CD4-positive, alpha-beta T cell treated with Interleukin-15 for 4 hours (primary cell): ENCODE measurements at regions not wholly inside any gene's neighbourhood (a gene's known extent, or its start where the extent isn't known, plus 50 kb on each side); places are given as distances from the start of the nearest gene placed in this dataset.
"Not testable (repeated sequence)": the region's sequence is repeated elsewhere in the genome, so short reads cannot be mapped to it uniquely, and the experiment has no call there.

Experiments used
- DNase-seq: peaks from one replicate; pipeline ENCODE4 v3.0.0-alpha.2; 2020; ENCODE audit warnings: low spot score

DNA sequence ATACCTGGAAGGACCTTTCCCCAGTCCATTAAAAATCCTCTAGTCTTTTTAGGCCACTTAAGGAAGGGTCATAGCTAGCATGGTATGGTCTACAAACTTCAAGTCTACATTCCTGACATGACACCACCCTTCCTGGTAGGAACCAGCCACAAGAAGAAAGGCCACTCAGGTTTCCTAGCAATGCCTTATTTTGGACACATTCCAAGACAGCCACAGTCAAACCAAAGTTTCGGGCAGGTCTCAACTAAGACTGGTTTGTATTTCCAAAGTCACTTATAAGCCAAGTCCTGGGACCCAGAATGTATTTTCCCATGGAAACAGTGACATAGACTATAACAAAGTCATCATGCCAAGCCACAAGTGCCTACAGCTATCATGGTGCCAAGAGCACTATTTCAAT, 50.6 kb upstream of the SLC44A3 start:
- no peak for DNase-seq

DNA sequence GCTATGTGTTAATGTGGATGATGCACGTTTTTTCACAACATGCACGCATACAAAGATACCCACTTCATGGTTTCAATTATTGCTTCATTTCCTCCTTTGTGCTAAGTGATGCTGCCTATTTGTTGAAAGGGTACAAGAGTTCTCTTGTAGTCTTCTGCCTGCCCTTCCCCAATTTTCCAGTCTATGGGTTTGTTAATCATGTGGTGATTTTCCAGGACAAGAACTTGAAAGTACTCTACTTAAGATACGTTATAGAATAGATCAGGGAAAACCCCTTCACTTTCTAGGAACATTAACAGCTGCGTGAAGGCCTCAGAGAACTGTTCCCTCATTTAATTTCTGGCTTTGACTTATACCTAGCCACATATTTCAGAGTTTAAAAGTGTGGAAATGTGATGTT, 52.1 kb upstream of the SLC44A3 start:
- no peak for DNase-seq

DNA sequence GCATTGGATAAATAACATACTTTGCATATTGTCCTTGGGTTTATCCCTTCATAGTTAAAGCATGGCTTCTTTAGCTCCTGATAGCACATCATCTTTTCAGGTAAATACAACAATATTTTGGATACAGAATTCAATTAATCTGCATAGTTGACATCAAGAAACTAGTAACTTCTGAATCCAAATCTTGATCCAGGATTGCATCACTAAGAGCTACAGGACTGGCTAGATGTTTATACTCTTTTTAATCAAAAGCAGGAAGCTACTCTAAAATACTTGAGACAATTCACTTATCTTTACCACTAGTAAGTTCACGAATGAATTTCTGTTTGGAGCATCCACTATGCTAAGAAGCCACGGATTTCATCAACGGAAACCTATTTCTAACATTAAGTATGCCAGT, 54.2 kb upstream of the SLC44A3 start:
- no peak for DNase-seq

DNA sequence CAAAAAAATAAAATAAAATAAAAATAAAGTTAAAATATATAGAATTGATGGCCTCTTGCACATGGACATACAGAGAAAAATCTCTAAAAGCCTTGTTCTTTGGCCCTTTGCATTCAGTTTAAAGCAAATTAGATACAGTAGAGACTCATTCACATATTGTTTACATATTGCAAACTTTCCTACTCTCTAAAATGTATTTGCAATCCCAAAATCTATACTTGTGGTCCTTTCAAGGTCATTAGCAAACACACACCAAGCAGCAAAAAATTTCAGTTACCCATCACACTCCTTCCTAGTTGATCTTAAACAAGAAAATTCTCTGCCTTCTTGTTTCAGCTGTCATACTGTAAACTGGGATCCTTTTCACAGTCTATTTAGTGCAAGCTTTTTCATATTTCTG, 61.0 kb upstream of the SLC44A3 start:
- DNase-seq, result no peak

DNA sequence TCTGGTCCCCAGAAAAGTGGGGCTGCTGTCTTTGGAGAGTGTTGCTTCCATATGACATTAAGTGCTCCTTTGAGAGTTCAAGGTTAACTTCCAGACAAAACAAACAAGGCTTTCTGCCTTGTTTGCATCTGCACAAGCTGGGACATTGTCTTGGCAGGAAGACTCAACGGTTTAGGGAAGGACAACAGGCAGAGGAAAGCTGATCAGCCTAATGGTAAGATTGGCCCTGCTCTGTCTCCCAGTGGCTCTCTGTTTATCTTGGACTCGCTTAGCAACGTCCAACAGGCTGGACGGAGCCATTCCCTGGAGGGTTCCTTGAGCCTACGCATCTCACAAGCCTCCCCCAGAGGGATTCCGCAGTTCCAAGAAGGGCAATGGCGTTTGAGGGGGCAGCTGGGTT, 62.2 kb upstream of the SLC44A3 start:
- DNase-seq, result no peak

DNA sequence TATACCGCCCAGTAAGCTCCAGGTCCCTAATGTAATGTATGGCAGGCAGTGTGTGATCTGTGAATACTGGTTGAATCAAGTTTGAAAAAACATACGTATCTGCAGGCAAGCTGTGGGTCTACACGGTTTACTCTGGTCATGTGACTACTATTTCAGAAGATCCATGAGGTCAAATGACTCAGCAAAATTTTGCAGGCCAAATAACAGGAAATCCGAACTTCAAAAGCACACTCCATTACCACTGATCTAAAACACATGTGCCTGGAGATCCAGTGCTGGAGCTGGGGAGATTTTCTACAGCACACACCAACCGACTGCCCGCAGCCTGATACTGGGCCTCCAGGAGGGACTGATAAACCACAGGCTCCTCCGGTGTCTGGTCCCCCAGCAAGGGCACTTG, 64.5 kb upstream of the SLC44A3 start:
- DNase-seq, result no peak

DNA sequence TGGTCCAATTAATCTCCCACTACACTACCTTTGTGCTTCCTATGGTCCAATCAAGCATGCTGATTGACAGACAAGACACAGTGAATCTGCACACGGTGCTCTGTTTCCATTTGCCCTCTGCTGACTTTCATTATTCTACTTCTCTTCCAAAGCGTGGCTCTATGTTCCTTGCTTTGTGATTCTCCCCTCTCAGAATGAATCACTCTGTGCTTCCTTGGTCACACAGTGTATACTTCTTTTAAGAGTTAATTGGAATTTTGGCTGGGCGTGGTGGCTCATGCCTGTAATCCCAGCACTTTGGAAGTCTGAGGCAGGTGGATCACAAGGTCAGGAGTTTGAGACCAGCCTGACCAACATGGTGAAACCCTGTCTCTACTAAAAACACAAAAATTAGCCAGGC, 65.1 kb upstream of the SLC44A3 start:
- not testable (repeated sequence) for DNase-seq

DNA sequence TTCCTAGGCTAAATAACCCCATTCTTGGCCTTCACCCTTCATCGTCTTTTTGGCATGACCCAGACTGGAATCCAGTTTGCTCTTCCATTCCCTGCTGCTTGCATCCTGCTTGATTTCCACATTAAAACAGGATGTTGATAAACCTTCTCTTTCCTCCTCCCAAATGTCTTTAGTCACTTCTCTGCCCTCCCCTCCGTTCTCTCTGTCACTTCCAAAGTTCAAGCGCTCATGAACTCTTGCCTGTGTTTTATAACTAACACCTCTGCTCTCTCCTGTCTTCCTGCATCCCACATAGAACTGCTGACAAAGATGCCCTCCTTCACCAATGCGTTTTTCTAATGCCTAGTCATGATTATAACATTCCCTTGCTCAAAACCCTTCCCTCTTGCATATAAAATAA, 65.6 kb upstream of the SLC44A3 start:
- no peak for DNase-seq

DNA sequence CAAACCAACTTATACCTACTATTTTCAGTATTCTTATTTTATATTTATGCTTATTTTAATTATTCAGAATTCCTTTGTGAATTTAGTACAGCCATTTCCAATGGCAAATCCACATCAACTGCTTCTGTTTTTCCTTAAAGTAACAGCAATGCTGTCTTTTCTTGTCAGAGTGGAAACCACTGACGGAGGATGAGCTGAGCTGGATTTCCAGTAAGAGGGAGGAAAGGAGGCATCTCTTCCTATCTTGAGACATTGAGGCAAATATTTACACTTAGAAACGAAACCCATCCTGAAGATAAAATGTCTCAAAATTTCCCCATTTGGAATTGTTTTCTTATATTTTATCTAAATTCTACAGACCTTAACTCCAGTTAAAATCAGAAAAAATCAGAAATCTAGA, 66.1 kb upstream of the SLC44A3 start:
- DNase-seq, result no peak

DNA sequence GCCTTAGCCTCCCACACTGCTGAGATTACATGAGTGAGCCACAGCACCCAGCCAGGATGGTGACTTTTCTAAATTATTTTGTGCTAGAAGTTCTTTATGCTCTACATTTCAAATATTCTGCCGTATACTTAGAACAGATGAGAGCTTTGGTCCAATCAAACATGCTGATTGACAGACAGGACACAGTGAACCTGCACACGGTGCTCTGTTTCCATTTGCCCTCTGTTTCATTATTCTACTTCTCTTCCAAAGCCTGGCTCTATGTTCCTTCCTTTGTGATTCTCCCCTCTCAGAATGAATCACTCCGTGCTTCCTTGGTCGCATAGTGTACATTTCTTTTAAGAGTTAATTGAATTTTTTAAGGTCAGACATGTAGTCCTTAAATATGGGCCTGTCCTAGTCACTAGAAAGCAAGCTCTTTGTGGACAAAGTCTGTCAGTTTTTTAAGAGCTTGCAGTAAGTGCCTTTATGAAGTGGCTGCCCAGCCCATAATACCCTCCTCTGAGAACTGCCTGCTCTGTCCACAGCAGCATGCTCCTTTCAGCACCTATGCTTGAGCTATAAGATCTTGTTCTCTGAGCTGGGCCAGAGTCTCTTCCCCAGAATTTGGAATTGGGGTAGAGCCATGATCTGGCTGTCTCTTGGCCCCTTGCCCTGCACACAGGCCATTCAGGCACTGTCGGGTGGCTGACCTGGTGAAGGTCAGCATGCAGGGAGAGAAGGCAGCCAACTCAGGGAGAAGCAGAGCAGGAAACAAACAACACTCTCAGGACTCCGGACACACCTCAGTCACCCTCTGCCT, 66.8 kb upstream of the SLC44A3 start:
- no peak for DNase-seq

DNA sequence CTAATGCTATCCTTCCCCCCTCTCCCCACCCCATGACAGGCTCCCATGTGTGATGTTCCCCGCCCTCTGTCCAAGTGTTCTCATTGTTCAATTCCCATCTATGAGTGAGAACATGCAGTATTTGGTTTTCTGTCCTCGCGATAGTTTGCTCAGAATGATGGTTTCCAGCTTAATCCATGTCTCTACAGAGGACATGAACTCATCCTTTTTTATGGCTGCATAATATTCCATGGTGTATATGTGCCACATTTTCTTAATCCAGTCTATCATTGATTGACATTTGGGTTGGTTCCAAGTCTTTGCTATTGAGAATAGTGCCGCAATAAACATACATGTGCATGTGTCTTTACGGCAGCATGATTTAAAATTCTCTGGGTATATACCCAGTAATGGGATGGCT, 68.7 kb upstream of the SLC44A3 start:
- DNase-seq, result not testable (repeated sequence)

DNA sequence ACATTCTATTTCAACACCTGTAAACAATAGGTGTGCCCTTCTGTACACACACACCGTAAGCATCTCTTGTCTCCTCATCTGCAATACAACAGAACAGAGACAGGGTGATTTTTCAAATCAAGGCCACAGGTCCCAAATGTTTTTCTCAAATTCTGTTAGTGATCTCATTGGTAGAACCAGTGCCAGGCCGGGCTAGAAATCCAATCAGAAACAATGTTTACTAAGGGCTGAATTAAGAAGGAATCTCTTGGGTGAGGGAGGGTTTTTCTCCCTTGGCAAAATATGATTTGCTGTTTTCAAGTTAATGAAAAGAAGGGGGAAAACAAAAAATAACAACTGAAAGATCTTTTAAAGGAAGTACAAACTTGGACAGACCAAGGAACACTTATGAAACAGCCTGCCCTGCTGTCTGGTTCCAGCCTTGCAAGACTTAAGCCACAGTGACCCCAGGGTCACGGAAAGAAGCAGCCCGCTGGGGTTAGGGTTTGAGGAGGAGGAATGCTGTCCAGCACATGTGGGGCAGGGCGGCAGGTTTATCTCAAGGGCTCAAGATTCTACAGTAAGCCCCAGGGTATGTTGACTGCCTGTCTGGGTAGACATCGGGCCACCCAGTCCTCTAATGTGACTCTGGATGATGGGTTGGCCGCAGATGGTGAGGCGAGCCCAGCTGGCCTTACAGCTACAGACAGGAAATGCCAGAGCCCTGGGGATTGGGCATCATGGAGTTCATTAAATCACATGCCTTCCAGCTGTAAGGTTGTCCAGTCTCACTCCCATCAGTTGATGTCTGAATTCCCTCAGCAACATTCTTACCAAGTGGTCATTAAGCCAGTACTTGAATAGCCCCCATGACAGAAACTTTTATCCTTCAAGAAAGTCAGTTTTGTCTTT, 73.3 kb upstream of the SLC44A3 start:
- no peak for DNase-seq

DNA sequence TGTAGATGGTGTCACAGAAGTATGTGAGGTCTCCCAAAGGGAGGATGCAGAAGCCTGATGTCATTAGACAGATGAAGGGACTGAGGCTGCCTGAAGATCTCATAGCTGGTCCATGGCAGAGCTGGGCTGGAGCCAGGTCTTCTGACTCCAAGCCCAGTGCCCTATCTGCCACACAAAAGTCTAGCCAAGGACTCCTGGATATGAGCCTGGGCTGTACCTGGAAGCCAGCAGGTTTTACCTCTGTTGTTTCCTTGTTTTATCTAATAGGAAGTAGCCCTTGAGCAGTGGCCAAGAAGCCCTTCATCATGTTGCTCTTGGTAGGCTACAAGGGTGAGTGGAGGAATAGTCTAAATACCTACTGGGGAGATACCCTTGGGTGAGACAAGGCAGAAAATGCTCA, 74.4 kb upstream of the SLC44A3 start:
- DNase-seq, result no peak

DNA sequence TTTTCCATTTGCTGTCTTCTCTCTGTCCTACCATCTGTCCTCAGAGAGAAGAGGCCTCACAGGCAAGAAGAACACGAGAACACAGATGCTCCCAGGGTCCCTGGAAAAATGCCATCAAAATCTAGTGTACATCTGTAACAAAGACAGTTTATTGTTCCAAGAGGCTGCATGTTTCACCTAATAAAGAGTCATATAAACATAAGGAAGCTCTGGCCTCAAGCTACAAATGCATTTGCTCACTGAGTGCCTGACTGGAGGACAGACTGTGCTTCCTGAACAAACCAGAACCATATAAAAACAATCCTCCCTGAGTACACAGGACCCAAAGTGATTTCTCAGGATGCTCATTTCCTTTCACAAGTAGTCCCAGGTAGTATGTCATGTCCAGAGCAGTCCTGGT, 76.3 kb upstream of the SLC44A3 start:
- DNase-seq, result no peak

DNA sequence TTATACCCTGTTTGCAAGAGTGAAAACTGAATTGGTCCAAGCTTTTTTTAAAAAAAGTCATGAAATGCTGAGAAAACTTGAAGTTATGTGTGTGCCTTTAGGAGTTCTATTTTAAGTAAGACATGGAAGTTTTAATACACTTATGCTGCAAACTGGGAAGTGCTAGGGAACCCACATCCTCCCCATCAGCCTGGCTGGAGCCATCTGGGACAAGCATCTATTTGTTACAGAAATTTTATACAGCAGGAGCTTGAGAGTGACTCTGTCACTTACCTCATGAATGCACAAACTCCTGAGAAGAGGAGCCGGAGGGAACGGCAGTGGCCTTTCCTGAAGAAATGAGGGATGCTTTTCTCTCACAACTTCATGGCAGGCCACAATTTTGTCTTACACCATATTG, 78.2 kb upstream of the SLC44A3 start:
- no peak for DNase-seq

DNA sequence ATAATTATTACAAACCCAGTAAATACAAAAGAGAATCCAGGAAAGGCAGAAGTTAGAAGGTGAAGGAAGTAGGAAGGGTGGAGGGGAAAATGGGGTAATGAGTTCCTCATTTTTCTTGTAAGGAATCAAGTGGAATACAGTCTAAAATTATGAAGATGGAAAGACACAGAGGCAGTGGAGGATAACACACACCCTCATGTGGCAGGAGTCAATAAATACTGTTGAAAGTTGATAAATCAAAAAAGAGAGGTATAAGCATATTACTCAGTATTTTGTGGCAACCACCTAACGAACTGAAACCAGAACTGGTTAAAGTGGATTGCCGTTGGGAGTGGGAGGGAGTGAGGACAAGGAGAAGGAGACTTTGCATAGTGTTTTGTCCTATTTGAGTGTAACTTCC, 78.6 kb upstream of the SLC44A3 start:
- DNase-seq, result no peak

DNA sequence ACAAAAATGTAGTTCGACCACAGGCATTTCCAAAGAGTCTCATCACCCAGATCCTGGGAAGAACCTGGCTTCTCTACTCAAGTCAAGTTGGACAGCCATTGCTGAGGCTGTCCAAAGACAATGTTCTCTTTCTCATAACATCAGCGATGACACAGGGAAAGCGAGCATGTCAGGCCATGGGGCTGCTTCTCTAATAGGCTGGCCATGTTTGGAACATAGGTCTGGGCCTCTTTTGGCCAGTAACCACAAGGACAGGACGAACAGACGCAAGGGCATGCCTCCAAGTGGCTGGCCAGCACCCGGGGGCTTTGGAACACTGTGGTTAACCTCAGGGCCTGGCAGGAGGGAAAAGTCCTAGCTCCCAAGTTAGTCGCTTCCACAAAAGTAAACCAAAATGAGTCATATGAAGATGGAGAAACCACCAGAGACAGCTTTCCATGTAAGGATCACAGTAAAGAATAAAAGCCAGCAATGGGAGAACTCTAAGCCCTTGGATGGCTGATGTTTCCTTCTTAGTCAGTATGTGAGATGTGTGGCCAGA, 80.6 kb upstream of the SLC44A3 start:
- no peak for DNase-seq

DNA sequence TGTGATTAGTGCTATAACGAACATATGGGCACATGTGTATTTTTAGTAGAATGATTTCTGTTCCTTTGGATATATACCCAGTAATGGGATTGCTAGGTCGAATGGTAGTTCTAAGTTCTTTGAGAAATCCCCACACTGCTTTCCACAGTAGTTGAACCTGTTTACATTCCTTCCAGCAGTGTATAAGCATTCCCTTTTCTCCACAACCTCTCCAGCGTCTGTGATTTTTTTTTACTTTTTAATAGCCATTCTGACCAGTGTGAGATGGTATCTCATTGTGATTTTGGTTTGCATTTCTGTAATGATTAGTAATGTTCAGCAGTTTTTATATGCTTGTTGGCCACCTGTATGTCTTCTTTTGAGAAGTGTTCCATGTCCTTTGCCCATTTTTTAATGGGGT, 81.8 kb upstream of the SLC44A3 start:
- no peak for DNase-seq

DNA sequence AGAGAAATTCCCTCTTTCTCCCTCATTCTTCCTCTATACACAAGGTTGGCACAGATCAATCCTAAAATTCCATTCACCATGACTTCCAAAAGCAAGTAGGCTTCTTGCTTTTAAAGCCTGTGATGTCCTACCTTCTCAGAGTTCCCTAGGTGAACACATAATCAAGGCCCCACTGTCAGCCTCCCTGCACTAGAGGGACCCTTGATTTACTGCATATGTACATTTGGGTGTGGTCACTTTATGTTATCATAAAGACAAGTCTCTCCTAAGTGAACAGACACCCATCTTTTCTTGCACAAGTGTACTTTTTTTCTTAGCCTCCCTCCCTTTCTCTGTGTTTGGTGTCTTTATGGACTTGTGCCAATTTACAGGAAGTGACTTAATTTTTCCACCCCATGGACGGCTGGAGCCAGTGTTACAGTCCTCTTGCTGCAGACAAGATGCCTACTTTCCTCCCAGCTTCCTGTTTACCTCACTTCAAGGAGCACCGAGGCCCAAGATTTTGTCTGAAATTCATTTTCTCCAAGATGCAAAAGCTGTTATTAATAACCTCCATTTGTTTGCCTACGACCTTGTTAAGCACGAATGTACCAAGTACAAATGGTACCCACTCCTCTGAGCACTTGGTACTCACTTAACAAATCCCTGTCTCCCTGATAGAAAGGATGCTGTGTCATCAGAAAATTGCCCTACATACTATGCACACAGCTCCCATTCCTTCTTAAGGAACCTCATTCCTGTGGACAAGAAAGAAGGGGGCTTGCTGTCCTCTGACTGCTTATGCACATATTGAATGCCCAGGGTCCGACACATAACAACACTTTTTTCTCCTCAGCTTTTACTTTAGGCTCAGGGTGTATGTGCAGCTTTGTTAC, 82.8 kb upstream of the SLC44A3 start:
- DNase-seq, result no peak

DNA sequence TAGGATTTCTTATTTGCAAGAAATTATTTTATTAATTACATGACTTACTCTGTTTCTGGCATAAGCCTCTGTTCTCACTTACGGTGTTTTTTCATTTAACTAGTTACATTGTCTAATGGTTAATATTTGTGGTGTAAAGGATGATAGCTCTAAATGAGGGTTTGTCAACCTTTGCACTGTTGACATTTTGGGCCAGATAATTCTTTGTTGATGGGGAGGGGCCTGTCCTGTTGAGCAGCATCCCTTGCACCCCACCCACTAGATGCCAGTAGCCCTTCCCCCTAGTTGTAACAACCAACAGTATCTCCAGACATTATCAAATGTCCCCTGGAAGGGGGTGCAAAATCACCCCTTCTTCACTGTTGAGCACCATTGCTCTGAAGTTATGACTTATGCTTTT, 83.6 kb upstream of the SLC44A3 start:
- no peak for DNase-seq

DNA sequence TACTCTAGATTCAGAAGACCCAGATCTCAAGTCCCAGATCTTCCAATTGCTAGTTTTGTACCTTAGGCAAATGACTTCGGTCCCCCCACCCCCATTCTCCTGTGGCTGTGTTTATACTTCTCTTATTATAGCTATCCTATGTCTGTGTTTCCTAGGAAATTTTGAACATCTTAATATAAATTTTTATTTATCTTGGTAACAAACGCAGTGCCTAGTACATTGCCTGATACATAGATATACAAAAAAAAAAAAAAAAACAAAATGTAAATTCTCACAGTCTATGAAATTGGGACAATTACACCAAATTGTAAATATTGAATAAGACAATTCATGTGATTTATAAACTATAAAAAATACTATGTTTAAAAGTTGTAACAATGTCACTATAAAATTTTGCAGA, 84.1 kb upstream of the SLC44A3 start:
- DNase-seq, result no peak
